GM12874 (cell line): ENCODE measurements at regions not wholly inside any gene's neighbourhood (a gene's known extent, or its start where the extent isn't known, plus 50 kb on each side); places are given as distances from the start of the nearest gene placed in this dataset.

ENCODE experiments used
- CTCF ChIP-seq: IDR thresholded peaks from 2 replicates; pipeline ENCODE4 v1.5.1; 2011; ENCODE audit warnings: low read depth, mild to moderate bottlenecking, control low read depth, low read length, moderate library complexity; ENCODE audit not compliant: insufficient read depth

GRCh38 chr11:41622707-41623359, 163.4 kb upstream of the LRRC4C start:
- TF ChIP-seq CTCF: no peak

- no peak for TF ChIP-seq CTCF
Observed at GRCh38 chr11:41659985-41660384, 200.5 kb upstream of the LRRC4C start.

GRCh38 chr11:41660585-41660984, 201.1 kb upstream of the LRRC4C start:
- no peak for TF ChIP-seq CTCF

GRCh38 chr11:41665441-41666360, 206.2 kb upstream of the LRRC4C start:
- no peak for TF ChIP-seq CTCF

- TF ChIP-seq CTCF: no peak
Observed at GRCh38 chr11:41666951-41667653, 207.7 kb upstream of the LRRC4C start.

GRCh38 chr11:41675205-41675604, 215.8 kb upstream of the LRRC4C start:
- TF ChIP-seq CTCF: no peak

GRCh38 chr11:41713030-41713429, 253.6 kb upstream of the LRRC4C start:
- TF ChIP-seq CTCF: no peak
